OCI-LY7 (cell line): ENCODE measurements at regions not wholly inside any gene's neighbourhood (a gene's known extent, or its start where the extent isn't known, plus 50 kb on each side); places are given as distances from the start of the nearest gene placed in this dataset.

Source experiments
- EZH2phosphoT487 ChIP-seq: fragments of 200-600 bp; sonication (generic); IDR thresholded peaks from 2 replicates; pipeline ENCODE4 v1.6.1; 2018; ENCODE audit warnings: low read depth, borderline replicate concordance, mild to moderate bottlenecking, mixed run types, antibody characterized with exemption, low read length, moderate library complexity, mixed read lengths
- TF ChIP-seq, protein P1 (sequence below): fragments of 200-600 bp; sonication (generic); conservative IDR thresholded peaks from 2 replicates; pipeline ENCODE4 v1.5.1; 2014; ENCODE audit warnings: mild to moderate bottlenecking, antibody characterized with exemption, low read length, moderate library complexity, mixed read lengths

DNA sequence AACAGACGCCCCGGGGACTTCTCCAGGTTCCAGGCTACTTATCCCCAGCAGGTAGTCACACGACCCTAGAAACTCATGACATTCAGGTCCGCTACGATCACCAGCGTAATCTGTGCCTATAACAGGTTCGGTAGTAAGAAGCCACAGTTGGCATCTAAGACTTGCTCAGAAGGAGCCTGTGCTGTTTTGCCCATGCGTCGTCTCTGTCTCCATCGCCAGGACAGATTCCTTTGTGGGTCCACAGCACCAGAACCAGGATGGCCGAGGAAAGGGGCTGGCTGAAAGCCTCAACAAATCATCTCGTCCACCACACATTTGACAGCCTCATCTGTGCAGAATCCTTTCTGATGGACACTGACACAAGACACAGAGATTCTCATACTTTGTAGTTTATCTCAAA lies 319.5 kb upstream of the AGA start:
- TF ChIP-seq, protein P1, sequence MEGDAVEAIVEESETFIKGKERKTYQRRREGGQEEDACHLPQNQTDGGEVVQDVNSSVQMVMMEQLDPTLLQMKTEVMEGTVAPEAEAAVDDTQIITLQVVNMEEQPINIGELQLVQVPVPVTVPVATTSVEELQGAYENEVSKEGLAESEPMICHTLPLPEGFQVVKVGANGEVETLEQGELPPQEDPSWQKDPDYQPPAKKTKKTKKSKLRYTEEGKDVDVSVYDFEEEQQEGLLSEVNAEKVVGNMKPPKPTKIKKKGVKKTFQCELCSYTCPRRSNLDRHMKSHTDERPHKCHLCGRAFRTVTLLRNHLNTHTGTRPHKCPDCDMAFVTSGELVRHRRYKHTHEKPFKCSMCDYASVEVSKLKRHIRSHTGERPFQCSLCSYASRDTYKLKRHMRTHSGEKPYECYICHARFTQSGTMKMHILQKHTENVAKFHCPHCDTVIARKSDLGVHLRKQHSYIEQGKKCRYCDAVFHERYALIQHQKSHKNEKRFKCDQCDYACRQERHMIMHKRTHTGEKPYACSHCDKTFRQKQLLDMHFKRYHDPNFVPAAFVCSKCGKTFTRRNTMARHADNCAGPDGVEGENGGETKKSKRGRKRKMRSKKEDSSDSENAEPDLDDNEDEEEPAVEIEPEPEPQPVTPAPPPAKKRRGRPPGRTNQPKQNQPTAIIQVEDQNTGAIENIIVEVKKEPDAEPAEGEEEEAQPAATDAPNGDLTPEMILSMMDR: no peak
- TF ChIP-seq EZH2phosphoT487: no peak
